Osteocyte (in vitro differentiated cells): ENCODE measurements at regions not wholly inside any gene's neighbourhood (a gene's known extent, or its start where the extent isn't known, plus 50 kb on each side); places are given as distances from the start of the nearest gene placed in this dataset.

ENCODE experiments used
- DNase-seq: peaks from one replicate; pipeline ENCODE4 v3.0.0; 2021; ENCODE audit warnings: mixed read lengths; ENCODE audit not compliant: unreplicated experiment; ENCODE audit errors: extremely low spot score
- H3K27ac Mint-ChIP-seq: one replicate; pipeline ENCODE4 v1.8.0; 2021; ENCODE audit warnings: mild to moderate bottlenecking, mixed read lengths; ENCODE audit not compliant: unreplicated experiment
- H3K27me3 Mint-ChIP-seq: one replicate; pipeline ENCODE4 v1.8.0; 2021; ENCODE audit warnings: mixed read lengths; ENCODE audit not compliant: unreplicated experiment
- H3K36me3 Mint-ChIP-seq: one replicate; pipeline ENCODE4 v1.8.0; 2021; ENCODE audit warnings: mixed read lengths; ENCODE audit not compliant: unreplicated experiment
- H3K4me1 Mint-ChIP-seq: one replicate; pipeline ENCODE4 v1.8.0; 2021; ENCODE audit warnings: mixed read lengths; ENCODE audit not compliant: unreplicated experiment
- H3K4me3 Mint-ChIP-seq: one replicate; pipeline ENCODE4 v1.8.0; 2021; ENCODE audit warnings: mild to moderate bottlenecking, moderate library complexity, mixed read lengths; ENCODE audit not compliant: unreplicated experiment
- H3K9me3 Mint-ChIP-seq: one replicate; pipeline ENCODE4 v1.8.0; 2021; ENCODE audit warnings: mixed read lengths; ENCODE audit not compliant: unreplicated experiment
- TF ChIP-seq, protein P1 (sequence below): fragments of 200-600 bp; sonication (generic); IDR thresholded peaks from 2 replicates; pipeline ENCODE4 v1.5.0; 2021; ENCODE audit warnings: antibody characterized with exemption, mild to moderate bottlenecking, moderate library complexity

DNA sequence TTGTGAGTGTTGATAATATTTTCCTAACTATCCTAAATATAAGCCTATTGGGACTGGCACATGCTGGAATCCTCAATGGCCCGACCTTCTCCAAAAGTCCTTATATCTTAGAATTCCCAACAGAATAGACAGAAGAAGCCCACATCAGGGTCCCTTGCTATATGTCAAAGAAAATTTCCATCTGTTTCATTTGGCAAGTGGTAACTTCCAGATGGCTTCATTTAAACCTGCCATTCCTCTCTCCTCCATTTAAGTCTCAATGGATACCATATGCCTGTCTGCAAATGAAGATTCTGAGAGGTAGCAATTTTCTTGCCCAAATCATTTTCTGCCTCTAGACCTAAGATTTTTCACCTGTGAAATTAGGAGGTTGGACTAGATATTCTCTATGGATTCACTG is 73.1 kb upstream of the KCNA4 start:
- Mint-ChIP-seq H3K9me3 (no peaks in the 10 kb centered on the region), H3K4me3 (no peak overlapping the region), H3K27ac (no peak overlapping the region), H3K4me1 (no peaks in the 10 kb centered on the region), H3K27me3 (peaks cover 2% of the 10 kb centered on the region), H3K36me3 (no peaks in the 10 kb centered on the region)
- DNase-seq = no peak
- TF ChIP-seq, protein P1, sequence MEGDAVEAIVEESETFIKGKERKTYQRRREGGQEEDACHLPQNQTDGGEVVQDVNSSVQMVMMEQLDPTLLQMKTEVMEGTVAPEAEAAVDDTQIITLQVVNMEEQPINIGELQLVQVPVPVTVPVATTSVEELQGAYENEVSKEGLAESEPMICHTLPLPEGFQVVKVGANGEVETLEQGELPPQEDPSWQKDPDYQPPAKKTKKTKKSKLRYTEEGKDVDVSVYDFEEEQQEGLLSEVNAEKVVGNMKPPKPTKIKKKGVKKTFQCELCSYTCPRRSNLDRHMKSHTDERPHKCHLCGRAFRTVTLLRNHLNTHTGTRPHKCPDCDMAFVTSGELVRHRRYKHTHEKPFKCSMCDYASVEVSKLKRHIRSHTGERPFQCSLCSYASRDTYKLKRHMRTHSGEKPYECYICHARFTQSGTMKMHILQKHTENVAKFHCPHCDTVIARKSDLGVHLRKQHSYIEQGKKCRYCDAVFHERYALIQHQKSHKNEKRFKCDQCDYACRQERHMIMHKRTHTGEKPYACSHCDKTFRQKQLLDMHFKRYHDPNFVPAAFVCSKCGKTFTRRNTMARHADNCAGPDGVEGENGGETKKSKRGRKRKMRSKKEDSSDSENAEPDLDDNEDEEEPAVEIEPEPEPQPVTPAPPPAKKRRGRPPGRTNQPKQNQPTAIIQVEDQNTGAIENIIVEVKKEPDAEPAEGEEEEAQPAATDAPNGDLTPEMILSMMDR = no peak

DNA sequence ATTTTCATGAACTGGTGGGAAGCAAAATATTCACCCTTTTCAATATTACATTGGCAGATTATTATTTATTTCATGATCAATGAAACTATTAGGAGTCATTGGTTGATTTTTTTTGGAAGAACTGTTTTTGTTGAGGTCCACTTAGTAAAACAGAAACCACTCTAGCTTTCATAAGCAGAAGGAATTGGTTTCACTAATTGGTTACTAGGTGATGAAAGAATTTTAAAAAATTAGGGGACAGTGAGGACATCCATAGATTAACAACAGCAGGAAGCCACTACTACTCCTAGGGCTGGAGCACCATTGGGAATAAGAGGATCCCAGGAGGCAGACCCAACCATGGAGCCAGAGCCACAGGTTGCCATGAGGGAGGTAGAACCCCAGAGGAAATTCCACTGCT is 74.4 kb upstream of the KCNA4 start:
- Mint-ChIP-seq H3K36me3 (no peaks in the 10 kb centered on the region), H3K27ac (no peak overlapping the region), H3K4me1 (no peaks in the 10 kb centered on the region), H3K4me3 (no peak overlapping the region), H3K27me3 (peaks cover 2% of the 10 kb centered on the region), H3K9me3 (no peaks in the 10 kb centered on the region)
- no peak for DNase-seq
- TF ChIP-seq, protein P1 = no peak

DNA sequence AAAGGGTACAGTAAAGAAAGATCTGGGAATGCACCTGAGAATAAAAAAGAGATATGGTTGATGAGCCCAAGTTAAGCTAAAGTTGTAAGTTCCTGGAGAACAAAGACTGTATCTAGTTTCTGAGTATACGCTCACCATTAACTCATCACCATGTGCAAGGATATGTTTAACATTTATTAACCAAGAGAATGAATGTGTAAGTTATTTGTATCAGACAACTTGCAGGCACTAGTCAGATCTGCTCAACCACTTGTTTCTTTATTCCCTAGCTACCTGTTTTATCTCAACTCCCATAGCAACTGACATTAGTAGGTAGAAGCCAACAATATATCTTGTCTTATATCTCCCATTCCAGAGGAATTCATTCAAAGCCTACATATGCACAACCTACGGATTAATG is 74.9 kb upstream of the KCNA4 start:
- Mint-ChIP-seq H3K27me3 (peaks cover 2% of the 10 kb centered on the region), H3K9me3 (no peaks in the 10 kb centered on the region), H3K4me1 (no peaks in the 10 kb centered on the region), H3K36me3 (no peaks in the 10 kb centered on the region), H3K27ac (no peak overlapping the region), H3K4me3 (no peak overlapping the region)
- DNase-seq = no peak
- TF ChIP-seq, protein P1 = no peak

DNA sequence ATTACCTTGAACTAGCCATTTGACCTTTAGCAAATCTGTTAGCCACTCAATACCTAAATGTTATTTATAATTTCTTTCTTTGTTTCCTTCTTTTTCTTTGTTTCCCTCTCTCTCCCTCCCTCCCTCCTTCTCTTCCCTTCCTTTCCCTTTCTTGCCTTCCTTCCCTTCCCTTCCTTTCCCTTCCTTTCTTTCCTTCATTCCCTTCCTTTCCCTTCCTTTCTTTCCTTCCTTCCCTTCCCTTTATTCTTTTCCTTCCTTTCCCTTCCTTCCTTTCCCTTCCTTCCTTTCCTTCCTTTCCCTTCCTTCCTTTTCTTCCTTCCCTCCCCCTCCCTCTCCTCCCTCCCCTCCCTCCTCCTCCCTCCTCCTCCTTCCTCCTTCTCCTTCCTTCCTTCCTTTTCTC is 75.7 kb upstream of the KCNA4 start:
- no peak overlapping the region for H3K27ac Mint-ChIP-seq
- no peak for DNase-seq
- H3K4me3 Mint-ChIP-seq = no peak overlapping the region
- TF ChIP-seq, protein P1 = no peak
- no peaks in the 10 kb centered on the region for H3K36me3 Mint-ChIP-seq
- H3K4me1 Mint-ChIP-seq = no peaks in the 10 kb centered on the region
- H3K27me3 Mint-ChIP-seq = peaks cover 2% of the 10 kb centered on the region
- no peaks in the 10 kb centered on the region for H3K9me3 Mint-ChIP-seq

DNA sequence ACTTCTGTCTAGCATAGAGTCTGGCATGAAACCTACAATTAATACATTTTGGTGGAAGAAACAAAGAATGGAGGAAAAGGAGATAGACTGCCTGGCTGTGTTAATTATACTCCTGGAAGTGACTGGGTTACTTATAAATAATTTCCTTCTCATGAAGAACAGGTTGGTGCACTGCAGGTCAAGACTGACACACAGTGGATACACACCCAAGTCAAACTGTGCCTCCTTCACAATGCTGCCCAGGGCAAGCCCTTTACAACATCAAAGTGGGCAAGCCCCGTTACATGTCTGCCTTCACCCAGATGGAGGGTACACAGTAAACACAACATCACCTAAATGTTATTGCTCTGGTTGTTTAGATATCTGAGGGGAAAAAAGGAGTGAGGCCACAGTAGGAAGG is 83.7 kb upstream of the KCNA4 start:
- H3K4me1 Mint-ChIP-seq = no peaks in the 10 kb centered on the region

More for the DNA sequence above, 83.7 kb upstream of the KCNA4 start:
- H3K27me3 Mint-ChIP-seq = no peaks in the 10 kb centered on the region
- H3K36me3 Mint-ChIP-seq = no peaks in the 10 kb centered on the region
- H3K27ac Mint-ChIP-seq = no peak overlapping the region
- peaks cover 5% of the 10 kb centered on the region for H3K9me3 Mint-ChIP-seq
- TF ChIP-seq, protein P1 = no peak
- DNase-seq = no peak
- H3K4me3 Mint-ChIP-seq = no peak overlapping the region
